Epithelial cell of proximal tubule (primary cell): ENCODE measurements at regions not wholly inside any gene's neighbourhood (a gene's known extent, or its start where the extent isn't known, plus 50 kb on each side); places are given as distances from the start of the nearest gene placed in this dataset.
A peak's percentile ranks its signal among the peaks of the same experiment; 100 is the strongest.

Experiments used
- DNase-seq: peaks from one replicate; pipeline ENCODE4 v3.0.0-alpha.2; 2011; ENCODE audit warnings: low read depth
- H3K4me3 ChIP-seq: 2 replicates; pipeline ENCODE4 v1.5.1; 2011; ENCODE audit warnings: low read depth, mild to moderate bottlenecking, low read length
- TF ChIP-seq, protein P1 (sequence below): conservative IDR thresholded peaks from 2 replicates; pipeline ENCODE4 v1.5.1; 2012; ENCODE audit warnings: low read depth, mild to moderate bottlenecking, low read length

DNA sequence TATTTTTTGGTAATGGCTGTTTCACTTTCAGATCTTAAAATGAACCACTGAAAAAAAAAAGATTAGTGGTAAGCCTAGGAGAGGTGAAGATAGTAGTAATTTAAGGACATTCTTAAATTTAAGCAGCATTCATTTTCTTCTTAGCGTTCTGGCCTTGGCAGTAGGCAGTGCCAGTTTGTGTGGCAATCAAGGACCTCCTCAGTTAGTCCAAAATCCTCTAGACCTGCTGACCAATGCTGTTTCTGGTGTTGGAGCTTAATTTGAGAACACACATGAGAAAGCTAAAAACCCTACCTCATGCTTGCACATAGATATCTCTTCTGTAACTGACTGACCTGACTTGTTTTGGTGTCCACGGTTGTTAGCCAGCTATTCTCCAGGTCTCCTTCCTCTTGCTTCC is 219.8 kb upstream of the RGS6 start:
- H3K4me3 ChIP-seq: no peak overlapping the region
- TF ChIP-seq, protein P1, sequence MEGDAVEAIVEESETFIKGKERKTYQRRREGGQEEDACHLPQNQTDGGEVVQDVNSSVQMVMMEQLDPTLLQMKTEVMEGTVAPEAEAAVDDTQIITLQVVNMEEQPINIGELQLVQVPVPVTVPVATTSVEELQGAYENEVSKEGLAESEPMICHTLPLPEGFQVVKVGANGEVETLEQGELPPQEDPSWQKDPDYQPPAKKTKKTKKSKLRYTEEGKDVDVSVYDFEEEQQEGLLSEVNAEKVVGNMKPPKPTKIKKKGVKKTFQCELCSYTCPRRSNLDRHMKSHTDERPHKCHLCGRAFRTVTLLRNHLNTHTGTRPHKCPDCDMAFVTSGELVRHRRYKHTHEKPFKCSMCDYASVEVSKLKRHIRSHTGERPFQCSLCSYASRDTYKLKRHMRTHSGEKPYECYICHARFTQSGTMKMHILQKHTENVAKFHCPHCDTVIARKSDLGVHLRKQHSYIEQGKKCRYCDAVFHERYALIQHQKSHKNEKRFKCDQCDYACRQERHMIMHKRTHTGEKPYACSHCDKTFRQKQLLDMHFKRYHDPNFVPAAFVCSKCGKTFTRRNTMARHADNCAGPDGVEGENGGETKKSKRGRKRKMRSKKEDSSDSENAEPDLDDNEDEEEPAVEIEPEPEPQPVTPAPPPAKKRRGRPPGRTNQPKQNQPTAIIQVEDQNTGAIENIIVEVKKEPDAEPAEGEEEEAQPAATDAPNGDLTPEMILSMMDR: no peak
- no peak for DNase-seq

DNA sequence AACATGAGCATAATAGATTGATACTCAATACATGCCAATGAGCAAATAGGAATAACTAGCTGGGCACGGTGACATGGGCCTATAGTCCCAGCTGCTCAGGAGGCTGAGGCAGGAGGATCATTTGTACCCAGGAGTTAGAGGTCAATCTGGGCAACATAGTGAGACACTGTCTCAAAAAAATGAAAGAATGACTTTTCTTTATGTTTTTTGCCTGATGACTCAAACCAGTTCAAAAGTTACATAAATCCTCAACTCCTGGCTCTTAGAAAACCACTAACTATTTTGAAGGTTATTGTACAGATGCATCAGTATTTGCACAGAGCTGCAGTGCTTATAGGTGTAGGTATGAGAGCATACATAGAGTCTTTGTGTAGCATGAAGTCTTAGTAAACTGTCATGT is 219.2 kb upstream of the RGS6 start:
- no peak for DNase-seq
- no peak overlapping the region for H3K4me3 ChIP-seq
- TF ChIP-seq, protein P1: no peak

DNA sequence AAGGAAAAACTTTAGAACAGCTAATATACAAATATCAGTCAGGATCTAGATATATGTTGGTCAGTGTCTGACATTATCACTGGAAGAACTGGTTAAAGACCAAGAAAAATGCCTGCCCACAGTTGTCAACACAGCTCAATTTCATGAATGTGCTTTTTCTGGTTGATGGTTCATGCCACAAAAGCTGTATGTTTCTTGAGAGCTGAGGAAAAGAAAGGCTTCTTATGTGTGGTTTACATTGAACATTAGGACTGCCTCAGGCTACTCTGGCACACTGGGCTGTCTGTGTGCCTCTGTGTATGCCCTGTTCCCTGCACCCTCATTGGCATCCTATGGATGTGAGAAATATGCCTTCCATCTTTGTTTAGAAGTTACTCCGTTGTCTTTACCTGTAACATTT is 218.8 kb upstream of the RGS6 start:
- no peak for DNase-seq

DNA sequence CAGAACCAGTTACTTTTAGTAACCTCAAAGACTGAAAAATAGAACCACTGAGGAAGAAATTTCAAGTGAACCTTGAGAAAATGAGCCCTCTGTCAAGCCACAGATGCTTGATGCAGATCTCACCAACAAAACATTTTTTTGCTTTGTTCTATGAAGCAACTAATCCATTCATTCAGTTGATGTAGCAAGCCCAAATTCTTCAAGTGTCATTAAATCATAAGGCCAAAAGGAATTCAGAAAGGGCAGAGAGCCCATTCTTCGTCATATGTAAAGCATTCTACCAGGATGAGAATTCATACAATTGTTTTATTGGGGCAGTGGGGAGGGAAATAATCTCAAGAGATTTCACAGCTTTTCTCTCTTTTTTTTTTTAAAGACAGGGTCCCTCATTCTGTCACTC is 218.0 kb upstream of the RGS6 start:
- DNase-seq: no peak
- H3K4me3 ChIP-seq: no peak overlapping the region
- TF ChIP-seq, protein P1: no peak

More for the DNA sequence above, 218.8 kb upstream of the RGS6 start:
- no peak overlapping the region for H3K4me3 ChIP-seq
- TF ChIP-seq, protein P1: no peak

DNA sequence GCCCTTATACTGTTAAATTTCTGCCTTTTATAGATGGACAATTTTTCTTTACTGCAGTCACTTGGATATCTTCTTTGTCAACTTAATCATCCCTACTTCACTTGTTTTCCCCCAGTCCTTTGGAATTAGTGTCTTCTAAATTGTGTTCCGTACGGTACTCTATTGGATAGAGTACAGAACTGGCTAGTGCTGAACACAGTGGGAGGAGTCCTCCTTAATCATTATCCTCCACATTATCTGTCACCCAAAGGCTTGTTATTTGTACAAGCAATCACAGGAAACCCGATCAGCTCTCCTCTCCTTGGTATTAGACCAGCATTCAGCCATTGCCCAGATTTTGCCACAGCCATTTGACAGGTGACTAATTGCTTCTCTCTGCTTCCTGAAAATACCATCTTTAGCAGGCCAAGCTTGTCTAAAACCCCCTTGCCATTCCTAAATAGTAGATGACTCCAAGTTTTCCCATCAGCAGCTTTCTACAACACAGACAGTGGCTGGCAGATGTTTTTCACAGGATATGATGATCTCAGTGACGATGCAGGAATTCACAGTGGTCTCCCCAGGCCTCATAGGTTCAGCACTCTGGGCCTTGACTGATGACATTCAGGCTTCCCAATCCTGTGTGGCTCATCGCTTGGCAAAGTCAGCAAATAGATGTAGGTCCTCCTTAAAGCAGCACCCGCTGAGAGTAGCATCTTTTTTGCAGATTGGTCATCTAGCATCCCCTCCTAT is 216.0 kb upstream of the RGS6 start:
- TF ChIP-seq, protein P1: no peak
- H3K4me3 ChIP-seq: no peak overlapping the region
- DNase-seq: no peak

DNA sequence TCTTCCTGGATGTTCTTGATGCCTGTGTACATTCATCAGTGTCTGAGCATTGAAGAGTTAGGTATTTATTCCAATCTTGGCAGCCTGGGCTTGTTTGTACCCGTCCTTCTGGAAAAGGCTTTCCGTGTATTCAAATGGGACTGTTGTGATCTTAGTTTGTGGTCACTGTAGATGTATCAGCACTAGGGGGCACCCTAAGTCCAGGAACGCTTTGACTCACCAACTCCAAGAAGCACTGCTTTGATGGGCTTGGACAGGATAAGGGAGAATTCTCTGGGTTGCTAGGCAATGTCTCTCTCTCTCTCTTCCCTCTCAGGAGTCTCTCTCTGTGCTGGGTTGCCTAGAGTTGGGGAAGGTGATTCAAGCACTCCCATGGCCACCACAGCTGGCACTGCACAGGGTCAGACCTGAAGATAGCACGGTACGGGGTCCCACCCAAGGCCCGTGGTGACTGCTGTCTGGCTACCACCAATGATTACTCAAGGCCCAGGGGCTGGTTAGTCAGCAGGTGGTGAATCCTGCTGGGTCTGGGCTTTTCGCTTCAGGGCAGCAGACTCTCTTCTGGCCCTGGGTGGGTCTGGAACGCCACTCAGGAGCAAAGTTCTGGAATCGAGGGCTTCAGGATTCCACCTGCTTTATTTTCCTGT is 211.1 kb upstream of the RGS6 start:
- TF ChIP-seq, protein P1: peak; percentile 81
- peak; percentile 29 for DNase-seq
- H3K4me3 ChIP-seq: no peak overlapping the region

DNA sequence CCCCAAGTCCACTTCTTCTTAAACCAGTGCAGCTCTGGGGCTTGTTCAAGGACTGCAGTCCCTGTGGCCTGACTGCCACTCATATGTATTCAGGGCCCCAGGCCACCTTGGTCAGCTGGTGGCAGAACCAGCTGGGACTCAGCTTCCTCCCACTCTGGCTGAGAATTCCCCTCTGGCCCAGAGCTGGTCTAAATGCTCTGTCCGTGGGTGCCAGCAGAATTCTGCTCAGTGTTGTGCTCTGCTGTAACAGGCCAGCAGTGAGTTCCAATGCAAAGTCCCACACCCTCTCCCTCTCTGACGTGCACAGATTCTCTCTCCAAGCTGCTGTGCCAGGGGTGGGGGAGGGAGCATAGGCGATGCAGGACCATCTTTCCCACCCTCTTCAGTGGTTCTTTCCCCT is 210.4 kb upstream of the RGS6 start:
- no peak for DNase-seq
- TF ChIP-seq, protein P1: no peak
- no peak overlapping the region for H3K4me3 ChIP-seq
